ENCODE measurements at regions not wholly inside any gene's neighbourhood (a gene's known extent, or its start where the extent isn't known, plus 50 kb on each side); places are given as distances from the start of the nearest gene placed in this dataset.

GRCh38 chr2:14827226-14828023, 194.9 kb downstream of the LRATD1 start:
- H3K9me3 Mint-ChIP-seq (ENCODE audit: unreplicated experiment) = no peaks in the 10 kb centered on the region
- peaks cover 2% of the 10 kb centered on the region for H3K27me3 Mint-ChIP-seq (ENCODE audit: unreplicated experiment)
- no peak overlapping the region for H3K4me3 Mint-ChIP-seq (ENCODE audit: unreplicated experiment)
- H3K36me3 Mint-ChIP-seq (ENCODE audit: low read depth, unreplicated experiment) = no peaks in the 10 kb centered on the region
- TF ChIP-seq, protein P1, sequence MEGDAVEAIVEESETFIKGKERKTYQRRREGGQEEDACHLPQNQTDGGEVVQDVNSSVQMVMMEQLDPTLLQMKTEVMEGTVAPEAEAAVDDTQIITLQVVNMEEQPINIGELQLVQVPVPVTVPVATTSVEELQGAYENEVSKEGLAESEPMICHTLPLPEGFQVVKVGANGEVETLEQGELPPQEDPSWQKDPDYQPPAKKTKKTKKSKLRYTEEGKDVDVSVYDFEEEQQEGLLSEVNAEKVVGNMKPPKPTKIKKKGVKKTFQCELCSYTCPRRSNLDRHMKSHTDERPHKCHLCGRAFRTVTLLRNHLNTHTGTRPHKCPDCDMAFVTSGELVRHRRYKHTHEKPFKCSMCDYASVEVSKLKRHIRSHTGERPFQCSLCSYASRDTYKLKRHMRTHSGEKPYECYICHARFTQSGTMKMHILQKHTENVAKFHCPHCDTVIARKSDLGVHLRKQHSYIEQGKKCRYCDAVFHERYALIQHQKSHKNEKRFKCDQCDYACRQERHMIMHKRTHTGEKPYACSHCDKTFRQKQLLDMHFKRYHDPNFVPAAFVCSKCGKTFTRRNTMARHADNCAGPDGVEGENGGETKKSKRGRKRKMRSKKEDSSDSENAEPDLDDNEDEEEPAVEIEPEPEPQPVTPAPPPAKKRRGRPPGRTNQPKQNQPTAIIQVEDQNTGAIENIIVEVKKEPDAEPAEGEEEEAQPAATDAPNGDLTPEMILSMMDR (IDR thresholded peaks at IDR 0.05; ENCODE audit: unreplicated experiment) = no peak
- no peak overlapping the region for H3K27ac Mint-ChIP-seq (ENCODE audit: unreplicated experiment)
- H3K4me1 Mint-ChIP-seq (ENCODE audit: unreplicated experiment) = peaks cover 4% of the 10 kb centered on the region
- DNase-seq (ENCODE audit: low spot score) = no peak

DNA sequence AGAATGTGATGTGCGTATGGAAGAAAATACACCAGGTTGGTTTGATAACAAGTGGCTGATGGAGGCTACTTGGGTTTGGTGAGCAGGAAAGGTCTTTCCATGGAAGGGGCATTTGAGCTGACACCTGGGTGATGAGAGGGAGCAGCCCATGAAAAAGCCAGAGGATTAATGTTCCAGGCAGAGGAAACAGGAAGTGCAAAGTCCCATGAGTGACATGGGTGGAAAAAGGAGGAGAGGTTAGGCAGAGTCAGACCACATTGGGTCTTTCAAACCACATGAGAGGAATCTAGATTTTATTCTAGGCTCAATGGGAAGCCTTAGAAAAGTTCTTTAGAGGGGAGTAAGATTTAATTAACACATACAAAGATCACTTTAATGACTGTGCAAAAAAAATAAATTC, 195.7 kb downstream of the LRATD1 start:
- no peak for DNase-seq (ENCODE audit: low spot score)
- H3K27ac Mint-ChIP-seq (ENCODE audit: unreplicated experiment) = no peak overlapping the region
- no peaks in the 10 kb centered on the region for H3K9me3 Mint-ChIP-seq (ENCODE audit: unreplicated experiment)
- no peak overlapping the region for H3K4me3 Mint-ChIP-seq (ENCODE audit: unreplicated experiment)
- H3K27me3 Mint-ChIP-seq (ENCODE audit: unreplicated experiment) = peaks cover 2% of the 10 kb centered on the region
- H3K4me1 Mint-ChIP-seq (ENCODE audit: unreplicated experiment) = peaks cover 4% of the 10 kb centered on the region
- no peaks in the 10 kb centered on the region for H3K36me3 Mint-ChIP-seq (ENCODE audit: low read depth, unreplicated experiment)
- TF ChIP-seq, protein P1 (IDR thresholded peaks at IDR 0.05; ENCODE audit: unreplicated experiment) = no peak

GRCh38 chr2:14828968-14829367, 196.5 kb downstream of the LRATD1 start:
- Mint-ChIP-seq H3K27ac (ENCODE audit: unreplicated experiment) (no peak overlapping the region), H3K4me3 (ENCODE audit: unreplicated experiment) (no peak overlapping the region), H3K27me3 (ENCODE audit: unreplicated experiment) (peaks cover 2% of the 10 kb centered on the region), H3K4me1 (ENCODE audit: unreplicated experiment) (peaks cover 4% of the 10 kb centered on the region), H3K36me3 (ENCODE audit: low read depth, unreplicated experiment) (no peaks in the 10 kb centered on the region), H3K9me3 (ENCODE audit: unreplicated experiment) (no peaks in the 10 kb centered on the region)
- TF ChIP-seq, protein P1 (IDR thresholded peaks at IDR 0.05; ENCODE audit: unreplicated experiment) = no peak
- no peak for DNase-seq (ENCODE audit: low spot score)

DNA sequence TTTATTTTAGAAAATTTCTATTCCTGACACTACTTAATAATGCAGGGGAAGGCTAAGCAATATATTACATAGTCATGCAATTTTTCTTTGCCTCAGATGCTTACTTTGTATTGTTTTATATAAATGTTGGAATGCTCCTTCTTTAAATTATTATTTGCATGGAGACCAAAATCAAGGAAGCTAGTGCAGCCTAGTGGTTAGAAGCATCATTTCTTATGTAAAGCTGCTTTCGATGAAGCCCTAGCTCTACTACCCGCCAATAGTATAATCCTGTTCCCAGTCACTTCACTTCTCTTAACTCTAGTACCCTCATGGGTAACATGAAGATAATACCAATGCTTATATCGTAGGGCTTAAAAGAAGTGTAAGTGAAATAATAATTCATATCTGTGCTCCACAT, 198.9 kb downstream of the LRATD1 start:
- H3K9me3 Mint-ChIP-seq (ENCODE audit: unreplicated experiment) = no peaks in the 10 kb centered on the region
- no peak overlapping the region for H3K27ac Mint-ChIP-seq (ENCODE audit: unreplicated experiment)
- no peak overlapping the region for H3K4me3 Mint-ChIP-seq (ENCODE audit: unreplicated experiment)
- H3K36me3 Mint-ChIP-seq (ENCODE audit: low read depth, unreplicated experiment) = no peaks in the 10 kb centered on the region
- peaks cover 4% of the 10 kb centered on the region for H3K4me1 Mint-ChIP-seq (ENCODE audit: unreplicated experiment)
- DNase-seq (ENCODE audit: low spot score) = no peak
- TF ChIP-seq, protein P1 (IDR thresholded peaks at IDR 0.05; ENCODE audit: unreplicated experiment) = no peak
- H3K27me3 Mint-ChIP-seq (ENCODE audit: unreplicated experiment) = peaks cover 2% of the 10 kb centered on the region

GRCh38 chr2:14843507-14844204, 211.1 kb downstream of the LRATD1 start:
- H3K36me3 Mint-ChIP-seq (ENCODE audit: low read depth, unreplicated experiment) = peaks cover 5% of the 10 kb centered on the region
- peaks cover 1% of the 10 kb centered on the region for H3K27me3 Mint-ChIP-seq (ENCODE audit: unreplicated experiment)
- peaks cover 5% of the 10 kb centered on the region for H3K9me3 Mint-ChIP-seq (ENCODE audit: unreplicated experiment)
- H3K4me3 Mint-ChIP-seq (ENCODE audit: unreplicated experiment) = no peak overlapping the region
- no peak for DNase-seq (ENCODE audit: low spot score)
- no peaks in the 10 kb centered on the region for H3K4me1 Mint-ChIP-seq (ENCODE audit: unreplicated experiment)
- no peak overlapping the region for H3K27ac Mint-ChIP-seq (ENCODE audit: unreplicated experiment)
- TF ChIP-seq, protein P1 (IDR thresholded peaks at IDR 0.05; ENCODE audit: unreplicated experiment) = no peak

Data from endothelial cell (in vitro differentiated cells).